Retinal pigment epithelial cell (primary cell): ENCODE measurements at regions not wholly inside any gene's neighbourhood (a gene's known extent, or its start where the extent isn't known, plus 50 kb on each side); places are given as distances from the start of the nearest gene placed in this dataset.

Experiments used
- DNase-seq: peaks from one replicate; pipeline ENCODE4 v3.0.0-alpha.2; 2010; ENCODE audit warnings: low read depth
- H3K4me3 ChIP-seq: 2 replicates; pipeline ENCODE4 v1.5.1; 2011; ENCODE audit warnings: mild to moderate bottlenecking, low read length, control low read depth, moderate library complexity
- CTCF ChIP-seq: conservative IDR thresholded peaks from 2 replicates; pipeline ENCODE4 v1.5.1; 2011; ENCODE audit warnings: low read depth, low read length, control low read depth, inconsistent platforms

- TF ChIP-seq CTCF, result no peak
- no peak for DNase-seq
- no peak overlapping the region for H3K4me3 ChIP-seq
Observed at GRCh38 chr18:53941601-53942338, 282.7 kb downstream of the MBD2 start.

- DNase-seq, result no peak
- no peak overlapping the region for H3K4me3 ChIP-seq
- TF ChIP-seq CTCF, result no peak
Observed at GRCh38 chr18:53937037-53937436, 287.4 kb downstream of the MBD2 start.

- no peak overlapping the region for H3K4me3 ChIP-seq
- no peak for DNase-seq
- no peak for TF ChIP-seq CTCF
Observed at GRCh38 chr18:53935803-53936202, 288.7 kb downstream of the MBD2 start.

- H3K4me3 ChIP-seq, result no peak overlapping the region
- DNase-seq, result no peak
- TF ChIP-seq CTCF, result no peak
Observed at GRCh38 chr18:53935399-53935798, 289.1 kb downstream of the MBD2 start.

GRCh38 chr18:53920312-53921075 lies 304.0 kb downstream of the MBD2 start:
- H3K4me3 ChIP-seq, result no peak overlapping the region
- no peak for TF ChIP-seq CTCF
- no peak for DNase-seq

GRCh38 chr18:53918091-53918490 lies 306.4 kb downstream of the MBD2 start:
- no peak for DNase-seq
- no peak for TF ChIP-seq CTCF
- H3K4me3 ChIP-seq, result no peak overlapping the region

GRCh38 chr18:53911200-53911599 lies 313.3 kb downstream of the MBD2 start:
- H3K4me3 ChIP-seq, result no peak overlapping the region
- DNase-seq, result no peak
- TF ChIP-seq CTCF, result no peak
